GM03348 (cell line): ENCODE measurements at regions not wholly inside any gene's neighbourhood (a gene's known extent, or its start where the extent isn't known, plus 50 kb on each side); places are given as distances from the start of the nearest gene placed in this dataset.
"Not testable (repeated sequence)": the region's sequence is repeated elsewhere in the genome, so short reads cannot be mapped to it uniquely, and the experiment has no call there.

ENCODE experiments used
- DNase-seq: peaks from one replicate; pipeline ENCODE4 v3.0.0; 2012; ENCODE audit warnings: low spot score

- no peak for DNase-seq
Observed at GRCh38 chr3:187852842-187853730, 107.8 kb upstream of the BCL6 start.

DNA sequence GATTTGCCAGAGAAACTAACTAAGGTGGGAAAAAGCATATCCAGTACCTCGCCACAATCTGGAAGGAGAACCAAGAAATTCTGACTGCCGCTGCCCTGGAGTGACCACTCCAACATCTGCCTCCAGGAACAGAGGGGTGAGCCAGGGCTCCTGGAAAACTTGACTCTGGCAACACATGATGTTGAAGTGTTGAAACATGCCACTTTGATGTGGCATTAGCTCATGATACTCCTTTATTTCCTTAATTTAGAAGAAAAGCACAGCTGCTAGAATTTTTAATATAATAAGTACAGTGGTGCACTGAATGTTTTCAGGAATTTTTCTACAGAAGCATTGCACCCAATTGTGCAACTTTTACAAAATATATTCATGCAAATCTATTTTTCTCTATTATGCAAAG is 109.9 kb upstream of the BCL6 start:
- DNase-seq = no peak

GRCh38 chr3:187856555-187856954 is 111.3 kb upstream of the BCL6 start:
- no peak for DNase-seq

- peak; percentile 18 for DNase-seq
Observed at GRCh38 chr3:187858041-187858440, 112.8 kb upstream of the BCL6 start.

- DNase-seq = no peak
Observed at GRCh38 chr3:187858711-187859110, 113.4 kb upstream of the BCL6 start.

- not testable (repeated sequence) for DNase-seq
Observed at GRCh38 chr3:187862701-187863277, 117.5 kb upstream of the BCL6 start.

- DNase-seq = no peak
Observed at GRCh38 chr3:187870360-187871203, 125.3 kb upstream of the BCL6 start.

GRCh38 chr3:187871204-187871591 is 125.9 kb upstream of the BCL6 start:
- no peak for DNase-seq

DNA sequence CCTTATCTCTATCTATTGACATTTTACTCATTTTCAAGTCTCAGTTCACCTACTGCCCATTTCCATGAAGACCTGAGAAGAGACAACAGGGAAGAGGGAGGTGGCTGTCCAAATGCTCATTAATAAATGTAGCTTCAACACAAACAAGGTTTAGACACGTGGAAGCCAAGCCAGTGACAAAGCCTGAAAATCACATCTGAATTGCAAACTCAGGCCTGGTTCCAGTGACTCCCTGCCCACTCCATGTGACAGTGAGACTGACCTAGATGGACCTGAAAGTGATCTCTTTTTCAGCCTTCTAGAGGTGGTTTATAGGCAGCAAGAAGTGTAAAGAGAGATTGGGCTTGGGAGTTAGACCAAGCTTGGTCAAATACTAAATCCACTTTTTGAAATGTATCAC is 126.6 kb upstream of the BCL6 start:
- DNase-seq = no peak

DNA sequence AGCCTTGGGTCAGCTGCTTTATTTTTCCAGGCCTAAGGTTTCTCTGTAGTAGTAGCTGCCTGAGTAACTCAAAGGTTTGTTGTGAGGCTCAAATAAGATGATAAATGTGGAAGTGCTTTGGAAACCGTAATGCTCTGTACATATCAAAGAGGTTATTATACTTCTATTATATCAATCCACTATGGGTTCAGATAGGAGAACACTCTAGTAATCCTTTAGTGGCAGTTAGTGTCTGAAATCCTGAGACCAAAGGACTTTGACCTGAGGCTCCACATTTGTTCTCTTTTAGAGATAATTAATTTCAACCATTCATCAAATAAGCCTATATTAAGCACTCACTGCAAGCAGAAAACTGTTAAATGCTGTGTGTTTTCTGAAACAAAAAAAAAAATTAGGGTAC is 128.6 kb upstream of the BCL6 start:
- no peak for DNase-seq

GRCh38 chr3:187875863-187876262 is 130.6 kb upstream of the BCL6 start:
- no peak for DNase-seq

GRCh38 chr3:187878772-187879518 is 133.7 kb upstream of the BCL6 start:
- DNase-seq = peak; percentile 58

DNA sequence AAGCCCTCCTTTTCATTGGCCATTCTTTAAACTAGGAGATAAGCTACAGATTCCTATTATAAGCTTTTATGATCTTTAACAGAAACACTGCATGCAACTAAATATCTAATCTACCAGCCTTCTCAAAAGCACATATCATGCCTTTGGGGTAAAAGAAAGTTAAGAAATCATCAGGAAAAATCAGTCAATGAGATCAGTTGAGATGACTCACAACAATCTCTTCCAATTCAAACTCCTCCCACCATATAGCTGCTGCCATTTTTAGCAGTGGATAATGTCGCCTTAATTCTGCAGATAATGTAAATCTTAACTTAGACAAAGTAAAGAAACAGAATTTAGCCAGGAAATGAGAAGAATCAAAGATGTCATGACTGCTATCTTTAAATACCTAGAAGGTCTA is 135.2 kb upstream of the BCL6 start:
- DNase-seq = peak; percentile 19

- DNase-seq = no peak
Observed at GRCh38 chr3:187880851-187881250, 135.6 kb upstream of the BCL6 start.

DNA sequence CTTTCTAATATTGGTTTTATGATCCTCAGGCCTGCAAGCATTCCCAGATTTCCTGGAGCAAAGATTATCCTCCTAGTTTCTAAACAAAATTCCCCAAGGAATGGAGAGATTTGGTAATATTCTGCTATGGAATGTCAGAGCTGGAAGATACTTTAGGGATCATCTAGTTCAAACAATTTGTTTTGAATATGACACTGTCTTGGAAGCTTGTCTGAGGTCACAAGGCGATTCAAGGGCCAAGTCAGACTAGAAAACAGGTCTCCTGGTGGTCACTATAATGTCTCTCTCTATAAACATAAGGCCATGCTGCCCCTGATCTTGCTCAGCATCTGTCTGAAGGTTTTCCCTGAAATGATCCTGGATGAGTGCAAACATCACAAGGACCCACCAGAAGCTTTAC is 143.4 kb upstream of the BCL6 start:
- no peak for DNase-seq

GRCh38 chr3:187889106-187889505 is 143.8 kb upstream of the BCL6 start:
- DNase-seq = no peak

- DNase-seq = peak; percentile 22
Observed at GRCh38 chr3:187889601-187890404, 144.5 kb upstream of the BCL6 start.

DNA sequence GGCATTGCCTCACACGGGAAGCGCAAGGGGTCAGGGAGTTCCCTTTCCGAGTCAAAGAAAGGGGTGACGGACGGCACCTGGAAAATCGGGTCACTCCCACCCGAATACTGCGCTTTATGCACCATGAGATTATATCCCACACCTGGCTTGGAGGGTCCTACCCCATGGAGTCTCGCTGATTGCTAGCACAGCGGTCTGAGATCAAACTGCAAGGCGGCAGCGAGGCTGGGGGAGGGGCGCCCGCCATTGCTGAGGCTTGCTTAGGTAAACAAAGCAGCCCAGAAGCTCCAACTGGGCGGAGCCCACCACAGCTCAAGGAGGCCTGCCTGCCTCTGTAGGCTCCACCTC is 145.1 kb upstream of the BCL6 start:
- DNase-seq = not testable (repeated sequence)

GRCh38 chr3:187896646-187897045 is 151.4 kb upstream of the BCL6 start:
- no peak for DNase-seq

DNA sequence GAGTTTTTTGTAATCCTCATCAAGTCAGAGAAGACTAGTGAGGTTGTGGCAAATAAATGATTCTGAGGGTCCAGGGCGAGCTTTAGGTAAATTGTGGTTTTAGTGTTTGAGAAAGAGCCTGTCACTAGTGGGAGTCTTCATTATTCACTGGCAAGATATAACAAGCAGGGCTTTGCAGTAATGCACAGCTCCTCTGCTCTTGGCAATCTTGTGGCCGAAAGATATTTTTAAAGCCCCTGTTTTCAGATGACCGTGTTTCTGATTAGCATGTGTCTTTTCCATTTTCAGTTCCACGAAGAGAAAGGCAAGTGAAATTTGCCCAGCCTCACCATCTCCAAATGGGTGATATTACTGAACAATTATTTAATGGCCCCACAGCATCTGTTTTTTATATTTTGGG is 154.0 kb upstream of the BCL6 start:
- no peak for DNase-seq

- no peak for DNase-seq
Observed at GRCh38 chr3:187900993-187901755, 155.9 kb upstream of the BCL6 start.
